GM06990 (cell line): ENCODE measurements at regions not wholly inside any gene's neighbourhood (a gene's known extent, or its start where the extent isn't known, plus 50 kb on each side); places are given as distances from the start of the nearest gene placed in this dataset.
A peak's percentile ranks its signal among the peaks of the same experiment; 100 is the strongest.
"Not testable (repeated sequence)": the region's sequence is repeated elsewhere in the genome, so short reads cannot be mapped to it uniquely, and the experiment has no call there.

Source experiments
- DNase-seq: peaks from one replicate; pipeline ENCODE4 v3.0.0-alpha.2; 2011; ENCODE audit not compliant: insufficient read length; ENCODE audit errors: extremely low read depth
- H3K27me3 ChIP-seq: replicated peaks from 2 replicates; pipeline ENCODE4 v1.6.0; 2011; ENCODE audit warnings: low read length; ENCODE audit not compliant: control insufficient read depth, insufficient read depth
- H3K36me3 ChIP-seq: 2 replicates; pipeline ENCODE4 v1.5.1; 2011; ENCODE audit warnings: low read length; ENCODE audit not compliant: control insufficient read depth, insufficient read depth
- H3K4me3 ChIP-seq: replicated peaks from 2 replicates; pipeline ENCODE4 v1.5.1; 2011; ENCODE audit warnings: low read depth, mild to moderate bottlenecking, control low read depth, low read length

- not testable (repeated sequence) for DNase-seq, H3K36me3 ChIP-seq, H3K27me3 ChIP-seq, H3K4me3 ChIP-seq
Observed at GRCh38 chr4:4006356-4006755, 220.4 kb downstream of the OTOP1 start.

DNA sequence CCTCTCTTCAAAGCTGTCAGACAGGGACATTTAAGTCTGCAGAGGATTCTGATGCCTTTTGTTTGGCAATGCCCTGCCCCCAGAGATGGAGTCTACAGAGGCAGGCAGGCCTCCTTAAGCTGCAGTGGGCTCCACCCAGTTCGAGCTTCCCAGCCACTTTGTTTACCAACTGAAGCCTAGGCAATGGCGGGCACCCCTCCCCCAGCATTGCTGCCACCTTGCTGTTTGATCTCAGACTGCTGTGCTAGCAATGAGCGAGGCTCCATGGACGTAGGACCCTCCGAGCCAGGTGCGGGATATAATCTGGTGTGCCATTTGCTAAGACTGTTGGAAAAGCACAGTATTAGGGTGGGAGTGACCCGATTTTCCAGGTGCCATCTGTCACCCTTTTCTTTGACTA is 207.7 kb downstream of the OTOP1 start:
- not testable (repeated sequence) for H3K4me3 ChIP-seq, H3K27me3 ChIP-seq, DNase-seq, H3K36me3 ChIP-seq

GRCh38 chr4:4021161-4021560 is 205.6 kb downstream of the OTOP1 start:
- H3K4me3 ChIP-seq, DNase-seq, H3K36me3 ChIP-seq, H3K27me3 ChIP-seq: not testable (repeated sequence)

GRCh38 chr4:4026708-4027107 is 200.0 kb downstream of the OTOP1 start:
- not testable (repeated sequence) for H3K4me3 ChIP-seq, H3K27me3 ChIP-seq, DNase-seq, H3K36me3 ChIP-seq

GRCh38 chr4:4028752-4029151 is 198.0 kb downstream of the OTOP1 start:
- peak; percentile 34 for DNase-seq
- H3K36me3 ChIP-seq, H3K4me3 ChIP-seq, H3K27me3 ChIP-seq: not testable (repeated sequence)

GRCh38 chr4:4030509-4030908 is 196.2 kb downstream of the OTOP1 start:
- not testable (repeated sequence) for H3K4me3 ChIP-seq, H3K27me3 ChIP-seq, H3K36me3 ChIP-seq, DNase-seq

- not testable (repeated sequence) for H3K36me3 ChIP-seq, H3K27me3 ChIP-seq, DNase-seq, H3K4me3 ChIP-seq
Observed at GRCh38 chr4:4031446-4032135, 195.1 kb downstream of the OTOP1 start.

GRCh38 chr4:4032364-4032763 is 194.4 kb downstream of the OTOP1 start:
- not testable (repeated sequence) for H3K36me3 ChIP-seq, DNase-seq, H3K4me3 ChIP-seq, H3K27me3 ChIP-seq

- not testable (repeated sequence) for H3K4me3 ChIP-seq, DNase-seq, H3K36me3 ChIP-seq, H3K27me3 ChIP-seq
Observed at GRCh38 chr4:4032801-4033605, 193.7 kb downstream of the OTOP1 start.

- H3K36me3 ChIP-seq, DNase-seq, H3K4me3 ChIP-seq, H3K27me3 ChIP-seq: not testable (repeated sequence)
Observed at GRCh38 chr4:4037399-4038138, 189.2 kb downstream of the OTOP1 start.

DNA sequence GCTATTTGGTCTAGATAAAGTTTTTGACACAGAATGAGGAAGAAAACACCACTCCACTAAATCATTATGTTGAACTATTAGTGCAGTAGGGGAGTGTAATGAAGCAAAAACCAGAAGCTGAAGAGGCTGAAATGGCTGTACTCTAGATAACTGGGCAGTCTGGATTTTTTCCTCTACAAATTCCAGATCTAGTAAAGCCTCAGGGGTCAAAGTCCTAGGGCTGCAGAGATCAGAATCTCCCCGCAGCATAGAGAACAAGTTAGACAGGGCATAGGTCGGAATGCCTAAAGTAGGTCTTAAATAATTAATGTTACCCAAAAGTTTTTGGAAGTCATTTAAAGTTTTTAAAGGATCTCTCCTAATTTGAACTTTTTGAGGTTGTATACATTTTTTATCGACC is 180.9 kb downstream of the OTOP1 start:
- DNase-seq, H3K27me3 ChIP-seq, H3K4me3 ChIP-seq, H3K36me3 ChIP-seq: not testable (repeated sequence)

GRCh38 chr4:4046686-4047085 is 180.0 kb downstream of the OTOP1 start:
- H3K27me3 ChIP-seq, H3K4me3 ChIP-seq, H3K36me3 ChIP-seq, DNase-seq: not testable (repeated sequence)

DNA sequence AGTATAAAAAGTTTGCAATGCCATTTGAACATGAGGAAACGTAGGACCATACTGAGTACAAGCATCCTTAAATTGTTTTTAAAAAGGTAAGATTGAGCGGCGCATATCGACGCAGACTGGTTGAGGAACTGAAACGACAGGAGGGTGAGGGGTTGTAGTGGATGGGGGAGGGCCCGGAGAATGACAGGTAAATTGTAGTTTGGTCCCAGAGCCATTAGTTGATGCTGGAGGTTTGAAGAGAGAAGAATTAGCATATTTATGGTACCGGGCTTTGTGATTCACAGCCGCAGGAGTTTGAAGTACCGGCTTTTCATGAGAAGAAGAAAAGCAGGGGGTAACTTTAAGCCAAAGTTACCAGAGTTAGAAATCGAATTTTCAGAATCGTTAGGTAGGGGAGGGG is 179.5 kb downstream of the OTOP1 start:
- not testable (repeated sequence) for H3K4me3 ChIP-seq, H3K27me3 ChIP-seq, DNase-seq, H3K36me3 ChIP-seq

DNA sequence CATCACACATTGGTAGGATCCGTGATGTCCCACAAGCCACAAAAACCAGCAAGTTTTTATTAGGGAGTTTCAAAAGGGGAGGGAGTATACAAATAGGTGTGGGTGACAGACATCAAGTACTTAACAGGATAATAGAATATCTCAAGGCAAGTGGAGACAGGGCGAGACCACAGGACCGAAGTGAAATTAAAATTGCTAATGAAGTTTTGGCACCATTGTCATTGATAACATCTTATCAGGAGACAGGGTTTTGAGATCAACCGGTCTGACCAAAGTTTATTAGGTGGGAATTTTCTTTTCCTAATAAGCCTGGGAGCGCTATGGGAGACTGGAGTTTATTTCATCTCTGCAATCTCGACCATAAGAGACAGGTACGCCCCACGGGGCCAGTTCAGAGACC is 178.5 kb downstream of the OTOP1 start:
- H3K27me3 ChIP-seq, H3K4me3 ChIP-seq, DNase-seq, H3K36me3 ChIP-seq: not testable (repeated sequence)
